ENCODE measurements at regions not wholly inside any gene's neighbourhood (a gene's known extent, or its start where the extent isn't known, plus 50 kb on each side); places are given as distances from the start of the nearest gene placed in this dataset.

DNA sequence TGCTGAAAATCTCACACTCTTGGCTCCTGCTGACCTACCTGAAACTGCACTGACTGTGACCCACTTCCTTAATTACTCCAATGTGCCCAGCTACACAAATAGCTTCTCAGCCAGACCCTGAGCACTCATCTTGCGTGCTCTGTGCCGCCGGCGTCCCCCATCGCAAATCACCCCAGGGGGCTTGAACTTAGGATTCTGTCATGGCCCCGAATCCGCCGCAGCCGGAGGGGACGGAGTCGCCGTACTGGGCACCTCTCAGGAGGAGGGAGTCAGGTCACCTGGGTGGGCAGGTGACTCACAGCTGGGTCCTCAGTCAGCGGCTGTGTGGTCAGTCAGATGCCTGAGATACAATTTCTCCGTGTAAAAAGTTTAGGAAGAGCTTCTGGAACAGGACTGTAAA lies 804.9 kb upstream of the SALL3 start:
- no peaks in the 10 kb centered on the region for H3K27me3 Mint-ChIP-seq
- no peak for TF ChIP-seq CTCF (IDR thresholded peaks at IDR 0.05; ENCODE audit: unreplicated experiment)
- H3K4me1 Mint-ChIP-seq (ENCODE audit: low read depth), result peaks cover 7% of the 10 kb centered on the region
- no peaks in the 10 kb centered on the region for H3K36me3 Mint-ChIP-seq (ENCODE audit: insufficient read depth)
- H3K27ac Mint-ChIP-seq, result no peak overlapping the region
- DNase-seq (ENCODE audit: low spot score, unreplicated experiment), result no peak
- no peaks in the 10 kb centered on the region for H3K9me3 Mint-ChIP-seq (ENCODE audit: low read depth)
- H3K4me3 Mint-ChIP-seq (ENCODE audit: low read depth), result no peak overlapping the region

- Mint-ChIP-seq H3K4me1 (ENCODE audit: low read depth) (peaks cover 7% of the 10 kb centered on the region), H3K9me3 (ENCODE audit: low read depth) (peaks cover 4% of the 10 kb centered on the region), H3K36me3 (ENCODE audit: insufficient read depth) (no peaks in the 10 kb centered on the region), H3K27me3 (peaks cover 4% of the 10 kb centered on the region), H3K27ac (no peak overlapping the region), H3K4me3 (ENCODE audit: low read depth) (no peak overlapping the region)
- TF ChIP-seq CTCF (IDR thresholded peaks at IDR 0.05; ENCODE audit: unreplicated experiment), result no peak
- no peak for DNase-seq (ENCODE audit: low spot score, unreplicated experiment)
Measured at GRCh38 chr18:78178812-78179211, 800.8 kb upstream of the SALL3 start.

DNA sequence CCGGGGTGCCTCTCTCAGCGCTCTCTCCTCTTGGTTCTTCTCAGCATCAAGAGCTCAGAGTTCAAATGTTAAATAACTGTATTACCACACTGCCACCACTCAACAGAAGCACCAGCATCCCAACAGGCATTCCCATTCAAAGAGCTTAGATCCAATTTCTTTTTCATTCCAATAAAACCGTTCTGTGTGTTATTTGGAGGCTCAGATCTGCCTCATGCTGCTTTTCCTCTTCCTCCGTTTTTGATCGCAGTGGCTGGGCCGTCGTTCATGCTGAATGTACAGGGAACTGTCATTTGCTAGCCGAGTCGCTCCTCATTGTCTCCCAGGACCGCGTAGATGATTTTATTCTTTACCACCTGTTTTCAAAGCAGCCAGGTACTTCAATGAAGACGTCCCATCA lies 798.9 kb upstream of the SALL3 start:
- peaks cover 7% of the 10 kb centered on the region for H3K9me3 Mint-ChIP-seq (ENCODE audit: low read depth)
- TF ChIP-seq CTCF (IDR thresholded peaks at IDR 0.05; ENCODE audit: unreplicated experiment), result no peak
- H3K4me1 Mint-ChIP-seq (ENCODE audit: low read depth), result peaks cover 1% of the 10 kb centered on the region

GRCh38 chr18:78183815-78184214 lies 795.8 kb upstream of the SALL3 start:
- peaks cover 7% of the 10 kb centered on the region for H3K9me3 Mint-ChIP-seq (ENCODE audit: low read depth)
- DNase-seq (ENCODE audit: low spot score, unreplicated experiment), result no peak
- TF ChIP-seq CTCF (IDR thresholded peaks at IDR 0.05; ENCODE audit: unreplicated experiment), result no peak
- H3K36me3 Mint-ChIP-seq (ENCODE audit: insufficient read depth), result no peaks in the 10 kb centered on the region
- H3K4me3 Mint-ChIP-seq (ENCODE audit: low read depth), result no peak overlapping the region
- H3K27me3 Mint-ChIP-seq, result peaks cover 4% of the 10 kb centered on the region
- H3K27ac Mint-ChIP-seq, result no peak overlapping the region
- no peaks in the 10 kb centered on the region for H3K4me1 Mint-ChIP-seq (ENCODE audit: low read depth)

More for the DNA sequence above, 798.9 kb upstream of the SALL3 start:
- Mint-ChIP-seq H3K36me3 (ENCODE audit: insufficient read depth) (no peaks in the 10 kb centered on the region), H3K27ac (no peak overlapping the region), H3K27me3 (peaks cover 4% of the 10 kb centered on the region), H3K4me3 (ENCODE audit: low read depth) (no peak overlapping the region)
- DNase-seq (ENCODE audit: low spot score, unreplicated experiment), result no peak

- no peak overlapping the region for H3K4me3 Mint-ChIP-seq (ENCODE audit: low read depth)
- H3K27me3 Mint-ChIP-seq, result no peaks in the 10 kb centered on the region
- no peak for TF ChIP-seq CTCF (IDR thresholded peaks at IDR 0.05; ENCODE audit: unreplicated experiment)
- H3K4me1 Mint-ChIP-seq (ENCODE audit: low read depth), result no peaks in the 10 kb centered on the region
- H3K9me3 Mint-ChIP-seq (ENCODE audit: low read depth), result no peaks in the 10 kb centered on the region
- H3K36me3 Mint-ChIP-seq (ENCODE audit: insufficient read depth), result no peaks in the 10 kb centered on the region
- no peak for DNase-seq (ENCODE audit: low spot score, unreplicated experiment)
- no peak overlapping the region for H3K27ac Mint-ChIP-seq
Measured at GRCh38 chr18:78191276-78191675, 788.3 kb upstream of the SALL3 start.
